ENCODE measurements at regions not wholly inside any gene's neighbourhood (a gene's known extent, or its start where the extent isn't known, plus 50 kb on each side); places are given as distances from the start of the nearest gene placed in this dataset.

GRCh38 chr9:110027671-110028081 is 180.3 kb downstream of the C9orf152 start (continued):
- TF ChIP-seq ZBTB49 (CRISPR knock-in tag; IDR thresholded peaks at IDR 0.05; ENCODE audit: borderline replicate concordance) (no peak), GTF2F1 (IDR thresholded peaks at IDR 0.05; ENCODE audit: low read length) (no peak), AHDC1 (CRISPR knock-in tag; IDR thresholded peaks at IDR 0.05; ENCODE audit: borderline replicate concordance) (peak; percentile 67; the same call in 1 of the 2 replicates), ETV5 (CRISPR knock-in tag; IDR thresholded peaks at IDR 0.05; ENCODE audit: borderline replicate concordance) (peak; percentile 83; the same call in 1 of the 2 replicates), NONO (IDR thresholded peaks at IDR 0.05) (no peak), NONO (CRISPR knock-in tag; conservative IDR thresholded peaks at IDR 0.05) (no peak), RERE (CRISPR knock-in tag; IDR thresholded peaks at IDR 0.05; ENCODE audit: low read depth) (no peak), FOXC1 (CRISPR knock-in tag; IDR thresholded peaks at IDR 0.05; ENCODE audit: borderline replicate concordance) (no peak), ARID3A (IDR thresholded peaks at IDR 0.05; ENCODE audit: low read depth, low read length) (peak; percentile 37; the same call in 1 of the 2 replicates), SRF (IDR thresholded peaks at IDR 0.05; ENCODE audit: low read depth, low read length) (no peak), MED1 (CRISPR knock-in tag; IDR thresholded peaks at IDR 0.05) (peak; percentile 75), ZNF737 (CRISPR knock-in tag; IDR thresholded peaks at IDR 0.05; ENCODE audit: borderline replicate concordance) (no peak), MEIS1 (CRISPR knock-in tag; IDR thresholded peaks at IDR 0.05; ENCODE audit: borderline replicate concordance) (no peak), ZBTB21 (CRISPR knock-in tag; IDR thresholded peaks at IDR 0.05) (peak; percentile 49; the same call in 1 of the 2 replicates), IRF2 (CRISPR knock-in tag; IDR thresholded peaks at IDR 0.05) (0 out of 2 replicates have a peak, but pooled peaks have one; percentile 26)
